PC-3 (cell line): ENCODE measurements at regions not wholly inside any gene's neighbourhood (a gene's known extent, or its start where the extent isn't known, plus 50 kb on each side); places are given as distances from the start of the nearest gene placed in this dataset.

Experiments
- ATAC-seq: fragments of 200-7000 bp; cut with Tn5 transposase; 2 replicates; pipeline ENCODE4 v1.9.1; 2020; ENCODE audit warnings: mild to moderate bottlenecking, moderate library complexity
- BruUV-seq: library from RNA; stranded (reverse); fragments of 400-500 nt; replicated peaks from 2 replicates; lab custom pipeline; 2021; lab: Mats Ljungman, UMichigan
- CTCF ChIA-PET: fragments of 300-600 bp; sonication (Branson Sonifier 250); formaldehyde crosslinking; loops from one replicate; lab custom pipeline; 2022; ENCODE audit warnings: antibody characterized with exemption; lab: Charles Lee
- POLR2A ChIA-PET: fragments of 300-600 bp; sonication (Branson Sonifier 250); formaldehyde crosslinking; loops from one replicate; lab custom pipeline; 2022; ENCODE audit warnings: antibody characterized with exemption; ENCODE audit not compliant: unreplicated experiment; lab: Charles Lee
- DNase-seq: peaks from one replicate; pipeline ENCODE4 v3.0.0-alpha.2; 2015
- H2AFZ ChIP-seq: fragments of 300-600 bp; sonication (generic); 2 replicates; pipeline ENCODE4 v1.6.0; 2016; ENCODE audit warnings: antibody characterized with exemption, low read length
- H3F3A ChIP-seq: fragments of 300-600 bp; sonication (generic); one replicate; pipeline ENCODE4 v1.6.0; 2017; ENCODE audit warnings: antibody characterized with exemption, low read length, control low read depth, mild to moderate bottlenecking; ENCODE audit not compliant: unreplicated experiment
- H3K27ac ChIP-seq: fragments of 300-600 bp; sonication (generic); 2 replicates; pipeline ENCODE4 v1.5.1; 2016; ENCODE audit warnings: mild to moderate bottlenecking, low read length
- H3K27me3 ChIP-seq: fragments of 300-600 bp; sonication (generic); 2 replicates; pipeline ENCODE4 v1.6.1; 2016; ENCODE audit warnings: low read length, mixed read lengths
- H3K36me3 ChIP-seq: fragments of 300-600 bp; sonication (generic); 2 replicates; pipeline ENCODE4 v1.6.1; 2016; ENCODE audit warnings: low read depth, mixed run types, low read length, mixed read lengths
- H3K4me1 ChIP-seq: fragments of 300-600 bp; sonication (generic); 2 replicates; pipeline ENCODE4 v1.5.1; 2016; ENCODE audit warnings: low read length; ENCODE audit not compliant: insufficient read depth
- H3K4me2 ChIP-seq: fragments of 300-600 bp; sonication (generic); 2 replicates; pipeline ENCODE4 v1.6.0; 2016; ENCODE audit warnings: low read length
- H3K4me3 ChIP-seq: fragments of 300-600 bp; sonication (generic); 2 replicates; pipeline ENCODE4 v1.5.1; 2016; ENCODE audit warnings: mild to moderate bottlenecking, low read length, mixed read lengths
- H3K79me2 ChIP-seq: fragments of 300-600 bp; sonication (generic); 2 replicates; pipeline ENCODE4 v1.6.1; 2017; ENCODE audit warnings: low read length, mixed read lengths
- H3K9ac ChIP-seq: fragments of 300-600 bp; sonication (generic); 2 replicates; pipeline ENCODE4 v1.6.0; 2016; ENCODE audit warnings: mild to moderate bottlenecking, low read length
- H3K9me2 ChIP-seq: fragments of 300-600 bp; sonication (generic); replicated peaks from 2 replicates; pipeline ENCODE4 v1.6.1; 2016; ENCODE audit warnings: mixed run types, low read length, mixed read lengths
- H3K9me3 ChIP-seq: fragments of 300-600 bp; sonication (generic); 2 replicates; pipeline ENCODE4 v1.6.1; 2016; ENCODE audit warnings: low read length, mixed read lengths
- H4K20me1 ChIP-seq: fragments of 300-600 bp; sonication (generic); 2 replicates; pipeline ENCODE4 v1.6.1; 2016; ENCODE audit warnings: low read length, mixed read lengths
- CTCF ChIP-seq: fragments of 300-600 bp; sonication (generic); conservative IDR thresholded peaks from 2 replicates; pipeline ENCODE4 v1.5.1; 2017; ENCODE audit warnings: antibody characterized with exemption, low read depth, mild to moderate bottlenecking, low read length
- EZH2 ChIP-seq: fragments of 300-600 bp; sonication (generic); IDR thresholded peaks from one replicate; pipeline ENCODE4 v1.6.1; 2017; ENCODE audit warnings: antibody characterized with exemption, mild to moderate bottlenecking, low read length; ENCODE audit not compliant: unreplicated experiment
- EZH2phosphoT487 ChIP-seq: fragments of 300-600 bp; sonication (generic); IDR thresholded peaks from 2 replicates; pipeline ENCODE4 v1.6.1; 2018; ENCODE audit warnings: mild to moderate bottlenecking, antibody characterized with exemption, low read length, borderline replicate concordance
- intact Hi-C: fragments of 100-400 bp; cut with micrococcal nuclease; formaldehyde crosslinking; loops from 2 replicates; pipeline ENCODE4 v1.9.0; 2023

- intact Hi-C loops: no loop called here
- Histone ChIP-seq H3K9ac (no peak overlapping the region), H3K27me3 (peaks cover 22% of the 10 kb centered on the region), H3K9me2 (no peaks in the 10 kb centered on the region), H2AFZ (no peak overlapping the region), H3K4me2 (no peak overlapping the region), H3K36me3 (no peaks in the 10 kb centered on the region), H3K9me3 (no peaks in the 10 kb centered on the region), H3F3A (no peaks in the 10 kb centered on the region), H3K79me2 (no peaks in the 10 kb centered on the region), H3K27ac (no peak overlapping the region), H3K4me1 (no peaks in the 10 kb centered on the region), H4K20me1 (no peaks in the 10 kb centered on the region), H3K4me3 (no peak overlapping the region)
- ChIA-PET POLR2A (no interaction called here), CTCF (no interaction called here)
- no peak for DNase-seq
- no peak for ATAC-seq
- TF ChIP-seq EZH2phosphoT487 (no peak), EZH2 (no peak), CTCF (no peak)
- no TSS peak for BruUV-seq
Measured at GRCh38 chr1:101698681-101699080, 298.0 kb downstream of the OLFM3 start.

GRCh38 chr1:101704895-101705294 is 291.8 kb downstream of the OLFM3 start:
- CTCF ChIA-PET: no interaction called here
- H3K9me3 ChIP-seq: no peaks in the 10 kb centered on the region
- no peak overlapping the region for H3K9ac ChIP-seq
- no peaks in the 10 kb centered on the region for H3K79me2 ChIP-seq
- no peak overlapping the region for H3K4me3 ChIP-seq
- DNase-seq: no peak
- intact Hi-C loops: no loop called here
- H3F3A ChIP-seq: no peaks in the 10 kb centered on the region
- no peaks in the 10 kb centered on the region for H3K9me2 ChIP-seq
- no peaks in the 10 kb centered on the region for H3K4me1 ChIP-seq
- no peaks in the 10 kb centered on the region for H4K20me1 ChIP-seq
- ATAC-seq: no peak
- no peak overlapping the region for H3K27ac ChIP-seq
- no peak overlapping the region for H2AFZ ChIP-seq
- peaks cover 8% of the 10 kb centered on the region for H3K27me3 ChIP-seq
- POLR2A ChIA-PET: no interaction called here
- TF ChIP-seq CTCF (no peak), EZH2 (no peak), EZH2phosphoT487 (no peak)
- no peaks in the 10 kb centered on the region for H3K36me3 ChIP-seq
- no peak overlapping the region for H3K4me2 ChIP-seq
- no TSS peak for BruUV-seq

- Histone ChIP-seq H3K4me1 (no peaks in the 10 kb centered on the region), H3K79me2 (no peaks in the 10 kb centered on the region), H3K36me3 (no peaks in the 10 kb centered on the region), H3K9ac (no peak overlapping the region), H3K27ac (no peak overlapping the region), H3K9me2 (no peaks in the 10 kb centered on the region), H3K9me3 (no peaks in the 10 kb centered on the region), H3K4me3 (no peak overlapping the region), H3K27me3 (no peaks in the 10 kb centered on the region), H3K4me2 (no peak overlapping the region), H3F3A (no peaks in the 10 kb centered on the region), H4K20me1 (no peaks in the 10 kb centered on the region), H2AFZ (no peak overlapping the region)
- TF ChIP-seq EZH2phosphoT487 (no peak), CTCF (no peak), EZH2 (no peak)
- ChIA-PET CTCF (no interaction called here), POLR2A (no interaction called here)
- no peak for DNase-seq
- no peak for ATAC-seq
- intact Hi-C loops: no loop called here
- no TSS peak for BruUV-seq
Measured at GRCh38 chr1:101706366-101706765, 290.4 kb downstream of the OLFM3 start.
